ENCODE measurements at regions not wholly inside any gene's neighbourhood (a gene's known extent, or its start where the extent isn't known, plus 50 kb on each side); places are given as distances from the start of the nearest gene placed in this dataset.
A peak's percentile ranks its signal among the peaks of the same experiment; 100 is the strongest.

DNA sequence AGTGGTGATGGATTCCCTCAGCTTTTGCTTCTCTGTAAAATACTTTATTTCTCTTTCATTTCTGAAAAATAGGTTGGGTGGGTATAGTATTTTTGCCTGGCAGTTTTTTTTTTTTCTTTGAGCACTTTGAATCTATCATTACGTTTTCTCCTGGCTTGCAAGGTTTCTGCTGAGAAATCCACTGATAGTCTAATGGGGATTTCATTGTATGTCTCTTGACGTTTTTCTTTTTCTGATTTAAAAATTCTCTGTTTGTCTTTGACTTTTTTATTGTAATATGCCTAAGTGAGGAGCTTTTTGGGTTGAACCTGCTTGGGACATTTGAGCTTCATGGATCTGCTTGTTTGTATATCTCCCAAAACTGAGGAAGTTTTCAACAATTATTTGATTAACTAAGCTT lies 606.0 kb downstream of the KCNH5 start:
- no peak overlapping the region for H3K9ac ChIP-seq
- no peaks in the 10 kb centered on the region for H3K79me2 ChIP-seq (ENCODE audit: low read depth)
- no peak for TF ChIP-seq EZH2phosphoT487 (IDR thresholded peaks at IDR 0.05)
- TF ChIP-seq, protein P1, sequence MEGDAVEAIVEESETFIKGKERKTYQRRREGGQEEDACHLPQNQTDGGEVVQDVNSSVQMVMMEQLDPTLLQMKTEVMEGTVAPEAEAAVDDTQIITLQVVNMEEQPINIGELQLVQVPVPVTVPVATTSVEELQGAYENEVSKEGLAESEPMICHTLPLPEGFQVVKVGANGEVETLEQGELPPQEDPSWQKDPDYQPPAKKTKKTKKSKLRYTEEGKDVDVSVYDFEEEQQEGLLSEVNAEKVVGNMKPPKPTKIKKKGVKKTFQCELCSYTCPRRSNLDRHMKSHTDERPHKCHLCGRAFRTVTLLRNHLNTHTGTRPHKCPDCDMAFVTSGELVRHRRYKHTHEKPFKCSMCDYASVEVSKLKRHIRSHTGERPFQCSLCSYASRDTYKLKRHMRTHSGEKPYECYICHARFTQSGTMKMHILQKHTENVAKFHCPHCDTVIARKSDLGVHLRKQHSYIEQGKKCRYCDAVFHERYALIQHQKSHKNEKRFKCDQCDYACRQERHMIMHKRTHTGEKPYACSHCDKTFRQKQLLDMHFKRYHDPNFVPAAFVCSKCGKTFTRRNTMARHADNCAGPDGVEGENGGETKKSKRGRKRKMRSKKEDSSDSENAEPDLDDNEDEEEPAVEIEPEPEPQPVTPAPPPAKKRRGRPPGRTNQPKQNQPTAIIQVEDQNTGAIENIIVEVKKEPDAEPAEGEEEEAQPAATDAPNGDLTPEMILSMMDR (IDR thresholded peaks at IDR 0.05): no peak
- no peak for TF ChIP-seq EZH2 (IDR thresholded peaks at IDR 0.05)
- H3K9me3 ChIP-seq (ENCODE audit: low read depth): peaks cover 4% of the 10 kb centered on the region
- H3K4me1 Mint-ChIP-seq: no peaks in the 10 kb centered on the region
- peaks cover 2% of the 10 kb centered on the region for H3K27me3 Mint-ChIP-seq (ENCODE audit: insufficient read depth, low read depth)
- H3K4me2 ChIP-seq: no peak overlapping the region
- H3K4me3 ChIP-seq: no peak overlapping the region
- H3K27ac Mint-ChIP-seq: no peak overlapping the region
- no peaks in the 10 kb centered on the region for H3K36me3 Mint-ChIP-seq
- H3K4me3 Mint-ChIP-seq: no peak overlapping the region
- no peaks in the 10 kb centered on the region for H3F3A ChIP-seq (ENCODE audit: low read depth)
- no peaks in the 10 kb centered on the region for H4K20me1 ChIP-seq (ENCODE audit: low read depth)
- H3K36me3 ChIP-seq: peaks cover 13% of the 10 kb centered on the region
- DNase-seq (ENCODE audit: low spot score): no peak
- H3K27me3 ChIP-seq: no peaks in the 10 kb centered on the region
- peaks cover 18% of the 10 kb centered on the region for H3K9me3 Mint-ChIP-seq
- H2AFZ ChIP-seq (replicated peaks): no peak overlapping the region
- H3K4me1 ChIP-seq: no peaks in the 10 kb centered on the region
- no peak overlapping the region for H3K27ac ChIP-seq

DNA sequence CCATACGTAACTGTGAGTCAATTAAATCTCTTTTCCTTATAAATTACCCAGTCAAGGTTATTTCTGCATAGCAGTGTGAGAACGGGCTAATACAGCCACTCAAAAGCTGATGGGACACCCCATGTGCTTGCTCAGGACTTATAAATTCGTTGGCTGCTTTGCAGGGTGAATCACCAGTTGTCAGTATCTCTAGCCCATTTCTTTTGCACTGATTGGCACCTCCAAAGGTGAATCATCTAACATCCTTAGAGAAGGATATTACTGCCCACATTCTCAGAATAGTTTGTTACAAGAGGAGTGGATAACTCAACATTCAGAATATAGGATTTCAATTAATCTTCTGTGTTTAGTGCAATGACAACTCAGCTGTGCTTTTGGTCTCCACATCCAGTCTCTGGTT lies 601.5 kb downstream of the KCNH5 start:
- no peak overlapping the region for H3K4me2 ChIP-seq
- TF ChIP-seq EZH2phosphoT487 (IDR thresholded peaks at IDR 0.05) (no peak), EZH2 (IDR thresholded peaks at IDR 0.05) (no peak)
- TF ChIP-seq, protein P1 (IDR thresholded peaks at IDR 0.05): no peak
- no peak overlapping the region for H3K9ac ChIP-seq
- H3K4me3 ChIP-seq: no peak overlapping the region
- Mint-ChIP-seq H3K27ac (no peak overlapping the region), H3K27me3 (ENCODE audit: insufficient read depth, low read depth) (no peaks in the 10 kb centered on the region), H3K36me3 (no peaks in the 10 kb centered on the region), H3K9me3 (peaks cover 16% of the 10 kb centered on the region), H3K4me3 (no peak overlapping the region), H3K4me1 (no peaks in the 10 kb centered on the region)
- H3K4me1 ChIP-seq: peaks cover 9% of the 10 kb centered on the region
- DNase-seq (ENCODE audit: low spot score): no peak
- H3F3A ChIP-seq (ENCODE audit: low read depth): no peaks in the 10 kb centered on the region
- no peak overlapping the region for H3K27ac ChIP-seq
- no peaks in the 10 kb centered on the region for H3K79me2 ChIP-seq (ENCODE audit: low read depth)
- H4K20me1 ChIP-seq (ENCODE audit: low read depth): no peaks in the 10 kb centered on the region
- H2AFZ ChIP-seq (replicated peaks): no peak overlapping the region
- peaks cover 4% of the 10 kb centered on the region for H3K9me3 ChIP-seq (ENCODE audit: low read depth)
- peaks cover 7% of the 10 kb centered on the region for H3K36me3 ChIP-seq
- H3K27me3 ChIP-seq: no peaks in the 10 kb centered on the region

DNA sequence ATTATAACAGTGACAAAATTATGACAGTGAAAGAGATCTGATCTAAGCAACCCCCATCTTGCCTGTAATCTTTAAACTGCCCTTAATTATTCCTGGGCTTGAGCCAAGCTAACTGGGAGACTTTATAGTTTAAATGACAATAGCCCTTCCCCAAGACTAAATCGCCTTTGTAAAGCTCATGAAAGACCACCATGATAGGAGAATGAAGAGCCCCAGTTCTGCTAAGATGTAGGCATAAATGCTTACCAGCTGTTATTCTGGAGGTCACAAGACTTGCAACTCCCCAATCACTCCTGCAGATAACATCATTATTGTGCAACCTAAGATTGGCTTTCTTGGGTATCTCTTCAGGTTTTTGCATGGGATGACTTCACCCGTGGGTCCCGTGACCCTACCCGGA lies 599.7 kb downstream of the KCNH5 start:
- Mint-ChIP-seq H3K36me3 (no peaks in the 10 kb centered on the region), H3K9me3 (peaks cover 5% of the 10 kb centered on the region), H3K4me3 (no peak overlapping the region), H3K27me3 (ENCODE audit: insufficient read depth, low read depth) (no peaks in the 10 kb centered on the region), H3K27ac (no peak overlapping the region), H3K4me1 (no peaks in the 10 kb centered on the region)
- DNase-seq (ENCODE audit: low spot score): peak; percentile 49
- Histone ChIP-seq H3K4me2 (no peak overlapping the region), H3K4me1 (peaks cover 9% of the 10 kb centered on the region), H4K20me1 (ENCODE audit: low read depth) (no peaks in the 10 kb centered on the region), H3K9me3 (ENCODE audit: low read depth) (no peaks in the 10 kb centered on the region), H3K79me2 (ENCODE audit: low read depth) (no peaks in the 10 kb centered on the region), H3F3A (ENCODE audit: low read depth) (no peaks in the 10 kb centered on the region), H3K27me3 (no peaks in the 10 kb centered on the region), H3K36me3 (no peaks in the 10 kb centered on the region), H3K27ac (no peak overlapping the region), H3K9ac (no peak overlapping the region), H3K4me3 (no peak overlapping the region), H2AFZ (replicated peaks) (peak overlapping the region; percentile 36)
- TF ChIP-seq, protein P1 (IDR thresholded peaks at IDR 0.05): no peak
- TF ChIP-seq EZH2phosphoT487 (IDR thresholded peaks at IDR 0.05) (no peak), EZH2 (IDR thresholded peaks at IDR 0.05) (no peak)

All from neural progenitor cell (in vitro differentiated cells).